ENCODE measurements at regions not wholly inside any gene's neighbourhood (a gene's known extent, or its start where the extent isn't known, plus 50 kb on each side); places are given as distances from the start of the nearest gene placed in this dataset.
"Not testable (repeated sequence)": the region's sequence is repeated elsewhere in the genome, so short reads cannot be mapped to it uniquely, and the experiment has no call there.

DNA sequence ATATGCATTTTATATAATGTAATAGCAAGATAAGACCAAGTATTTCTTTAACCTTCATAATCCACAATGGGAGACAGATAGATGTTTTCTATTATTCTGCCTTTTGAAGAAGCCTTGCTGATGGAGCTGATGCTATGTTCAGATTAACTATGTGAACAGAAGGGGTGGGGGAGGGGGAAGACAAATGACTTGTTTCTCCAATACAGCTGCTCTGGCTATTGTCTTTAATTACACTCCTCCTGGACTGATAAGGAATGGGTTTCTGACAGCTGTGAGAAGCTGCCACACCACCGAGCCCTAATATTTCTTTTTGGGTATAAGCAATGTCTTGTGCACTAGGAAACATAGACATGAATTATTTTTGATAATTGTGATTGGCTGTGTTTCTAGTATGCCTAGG lies 62.0 kb downstream of the CAVIN4 start:
- Mint-ChIP-seq H3K36me3 (no peaks in the 10 kb centered on the region), H3K4me3 (no peak overlapping the region), H3K27me3 (no peaks in the 10 kb centered on the region), H3K9me3 (peaks cover 0 to 10% (median 3%) of the 10 kb centered on the region in 7 donors), H3K4me1 (no peaks in the 10 kb centered on the region), H3K27ac (no peak overlapping the region)
- no peak for ATAC-seq (ENCODE audit: low read depth in 2 of 2)
- DNase-seq = no peak
- no peak overlapping the region for H3K27ac ChIP-seq (ENCODE audit: insufficient read depth, low read length, poor library complexity, severe bottlenecking)
- H3K9me3 ChIP-seq (ENCODE audit: control insufficient read depth in 2 of 2, low read length in 2 of 2) = no peaks in the 10 kb centered on the region
- H3K27me3 ChIP-seq (ENCODE audit: control insufficient read depth, insufficient read depth, low read length) = peaks cover 3% of the 10 kb centered on the region
- H3K36me3 ChIP-seq (ENCODE audit: control insufficient read depth, insufficient read depth, low read length) = no peaks in the 10 kb centered on the region
- H3K4me1 ChIP-seq (ENCODE audit: control insufficient read depth, insufficient read depth, low read length, poor library complexity, severe bottlenecking) = no peaks in the 10 kb centered on the region
- H3K4me3 ChIP-seq (ENCODE audit: low read depth, low read length) = no peak overlapping the region

- Histone ChIP-seq H3K36me3 (ENCODE audit: control insufficient read depth, insufficient read depth, low read length) (no peaks in the 10 kb centered on the region), H3K27me3 (ENCODE audit: control insufficient read depth, insufficient read depth, low read length) (peaks cover 3% of the 10 kb centered on the region), H3K9me3 (ENCODE audit: control insufficient read depth in 2 of 2, low read length in 2 of 2) (no peaks in the 10 kb centered on the region), H3K27ac (ENCODE audit: insufficient read depth, low read length, poor library complexity, severe bottlenecking) (no peak overlapping the region), H3K4me3 (ENCODE audit: low read depth, low read length) (no peak overlapping the region), H3K4me1 (ENCODE audit: control insufficient read depth, insufficient read depth, low read length, poor library complexity, severe bottlenecking) (no peaks in the 10 kb centered on the region)
- no peak overlapping the region for H3K27ac Mint-ChIP-seq
- no peak overlapping the region for H3K4me3 Mint-ChIP-seq
- ATAC-seq (ENCODE audit: low read depth in 2 of 2) (no peak), DNase-seq (no peak)
- H3K9me3 Mint-ChIP-seq = peaks cover 0 to 10% (median 5%) of the 10 kb centered on the region in 7 donors
- H3K27me3 Mint-ChIP-seq = peaks cover 4% of the 10 kb centered on the region
- H3K4me1 Mint-ChIP-seq = no peaks in the 10 kb centered on the region
- H3K36me3 Mint-ChIP-seq = no peaks in the 10 kb centered on the region
Measured at GRCh38 chr9:100640447-100641050, 62.7 kb downstream of the CAVIN4 start.

- ATAC-seq (ENCODE audit: low read depth in 2 of 2) = no peak
- no peak overlapping the region for H3K27ac Mint-ChIP-seq
- Histone ChIP-seq H3K4me1 (ENCODE audit: control insufficient read depth, insufficient read depth, low read length, poor library complexity, severe bottlenecking) (no peaks in the 10 kb centered on the region), H3K4me3 (ENCODE audit: low read depth, low read length) (no peak overlapping the region), H3K27me3 (ENCODE audit: control insufficient read depth, insufficient read depth, low read length) (peaks cover 3% of the 10 kb centered on the region), H3K27ac (ENCODE audit: insufficient read depth, low read length, poor library complexity, severe bottlenecking) (no peak overlapping the region), H3K36me3 (ENCODE audit: control insufficient read depth, insufficient read depth, low read length) (no peaks in the 10 kb centered on the region), H3K9me3 (ENCODE audit: control insufficient read depth in 2 of 2, low read length in 2 of 2) (no peaks in the 10 kb centered on the region)
- H3K9me3 Mint-ChIP-seq = peaks cover 0 to 8% (median 5%) of the 10 kb centered on the region in 7 donors
- H3K4me3 Mint-ChIP-seq = no peak overlapping the region
- no peaks in the 10 kb centered on the region for H3K4me1 Mint-ChIP-seq
- DNase-seq = no peak
- peaks cover 4% of the 10 kb centered on the region for H3K27me3 Mint-ChIP-seq
- no peaks in the 10 kb centered on the region for H3K36me3 Mint-ChIP-seq
Measured at GRCh38 chr9:100641166-100641565, 63.3 kb downstream of the CAVIN4 start.

GRCh38 chr9:100652850-100653249 lies 75.0 kb downstream of the CAVIN4 start:
- Histone ChIP-seq H3K36me3 (ENCODE audit: control insufficient read depth, insufficient read depth, low read length) (no peaks in the 10 kb centered on the region), H3K27me3 (ENCODE audit: control insufficient read depth, insufficient read depth, low read length) (no peaks in the 10 kb centered on the region), H3K9me3 (ENCODE audit: control insufficient read depth in 2 of 2, low read length in 2 of 2) (peaks cover 0 to 6% of the 10 kb centered on the region in 2 experiments), H3K4me1 (ENCODE audit: control insufficient read depth, insufficient read depth, low read length, poor library complexity, severe bottlenecking) (no peaks in the 10 kb centered on the region), H3K4me3 (ENCODE audit: low read depth, low read length) (no peak overlapping the region), H3K27ac (ENCODE audit: insufficient read depth, low read length, poor library complexity, severe bottlenecking) (no peak overlapping the region)
- ATAC-seq (ENCODE audit: low read depth in 2 of 2) (no peak), DNase-seq (no peak)
- Mint-ChIP-seq H3K4me3 (no peak overlapping the region), H3K27ac (no peak overlapping the region), H3K36me3 (no peaks in the 10 kb centered on the region), H3K27me3 (no peaks in the 10 kb centered on the region), H3K4me1 (no peaks in the 10 kb centered on the region), H3K9me3 (peaks cover 0 to 22% (median 5%) of the 10 kb centered on the region in 7 donors)

GRCh38 chr9:100653643-100654334 lies 75.9 kb downstream of the CAVIN4 start:
- Histone ChIP-seq H3K4me3 (ENCODE audit: low read depth, low read length) (no peak overlapping the region), H3K4me1 (ENCODE audit: control insufficient read depth, insufficient read depth, low read length, poor library complexity, severe bottlenecking) (no peaks in the 10 kb centered on the region), H3K36me3 (ENCODE audit: control insufficient read depth, insufficient read depth, low read length) (no peaks in the 10 kb centered on the region), H3K27me3 (ENCODE audit: control insufficient read depth, insufficient read depth, low read length) (no peaks in the 10 kb centered on the region), H3K9me3 (ENCODE audit: control insufficient read depth in 2 of 2, low read length in 2 of 2) (peaks cover 0 to 6% of the 10 kb centered on the region in 2 experiments), H3K27ac (ENCODE audit: insufficient read depth, low read length, poor library complexity, severe bottlenecking) (no peak overlapping the region)
- H3K4me1 Mint-ChIP-seq = no peaks in the 10 kb centered on the region
- ATAC-seq (ENCODE audit: low read depth in 2 of 2) (no peak), DNase-seq (no peak)
- H3K9me3 Mint-ChIP-seq = peaks cover 2 to 22% (median 5%) of the 10 kb centered on the region in 7 donors
- no peaks in the 10 kb centered on the region for H3K36me3 Mint-ChIP-seq
- H3K27me3 Mint-ChIP-seq = no peaks in the 10 kb centered on the region
- H3K4me3 Mint-ChIP-seq = no peak overlapping the region
- no peak overlapping the region for H3K27ac Mint-ChIP-seq

DNA sequence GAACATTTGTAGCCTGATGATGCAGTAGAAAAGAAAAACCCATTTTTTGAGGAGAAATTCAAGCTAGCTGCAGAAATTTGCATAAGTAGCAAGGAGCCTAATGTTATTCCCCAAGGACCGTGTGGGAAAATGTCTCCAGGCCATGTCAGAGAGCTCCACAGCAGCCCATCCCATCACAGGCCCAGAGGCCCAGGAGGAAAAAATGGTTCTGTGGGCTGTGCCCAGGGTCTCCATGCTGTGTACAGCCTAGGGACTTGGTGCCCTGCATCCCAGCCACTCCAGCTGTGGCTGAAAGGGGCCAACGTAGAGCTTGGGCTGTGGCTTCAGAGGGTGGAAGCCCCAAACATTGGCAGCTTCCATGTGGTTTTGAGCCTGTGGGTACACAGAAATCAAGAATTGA lies 79.0 kb downstream of the CAVIN4 start:
- not testable (repeated sequence) for H3K27ac Mint-ChIP-seq; H3K27me3 Mint-ChIP-seq; H3K27me3 ChIP-seq (ENCODE audit: control insufficient read depth, insufficient read depth, low read length); H3K4me3 ChIP-seq (ENCODE audit: low read depth, low read length); H3K9me3 ChIP-seq (ENCODE audit: control insufficient read depth in 2 of 2, low read length in 2 of 2); DNase-seq; H3K36me3 Mint-ChIP-seq; H3K27ac ChIP-seq (ENCODE audit: insufficient read depth, low read length, poor library complexity, severe bottlenecking); H3K4me1 ChIP-seq (ENCODE audit: control insufficient read depth, insufficient read depth, low read length, poor library complexity, severe bottlenecking); H3K4me1 Mint-ChIP-seq; H3K4me3 Mint-ChIP-seq; ATAC-seq (ENCODE audit: low read depth in 2 of 2); H3K36me3 ChIP-seq (ENCODE audit: control insufficient read depth, insufficient read depth, low read length)
- H3K9me3 Mint-ChIP-seq = peaks cover 0 to 22% (median 2%) of the 10 kb centered on the region in 7 donors

DNA sequence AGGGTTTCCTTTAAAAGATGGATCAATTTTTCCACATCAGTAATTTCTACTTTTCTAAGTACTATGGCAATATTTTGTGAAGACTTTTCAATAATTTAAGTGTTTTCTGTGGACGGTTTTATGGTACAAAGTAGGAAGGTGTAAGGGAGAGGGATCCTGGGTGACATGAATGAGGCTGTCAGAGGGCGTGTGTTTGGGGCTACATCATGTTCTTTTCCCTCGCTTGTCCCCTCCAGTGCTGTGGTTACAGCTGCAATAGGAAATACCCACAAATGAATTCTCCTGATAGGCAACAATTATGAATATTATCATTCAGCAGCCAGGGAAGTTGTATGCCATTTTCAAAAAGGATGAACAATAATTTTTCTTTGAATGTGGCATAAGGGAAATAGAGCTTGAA lies 83.8 kb downstream of the CAVIN4 start:
- Mint-ChIP-seq H3K27me3 (no peaks in the 10 kb centered on the region), H3K4me1 (no peaks in the 10 kb centered on the region), H3K36me3 (no peaks in the 10 kb centered on the region), H3K9me3 (peaks cover 0 to 15% (median 2%) of the 10 kb centered on the region in 7 donors), H3K27ac (no peak overlapping the region), H3K4me3 (no peak overlapping the region)
- H3K4me1 ChIP-seq (ENCODE audit: control insufficient read depth, insufficient read depth, low read length, poor library complexity, severe bottlenecking) = no peaks in the 10 kb centered on the region
- H3K4me3 ChIP-seq (ENCODE audit: low read depth, low read length) = no peak overlapping the region
- no peaks in the 10 kb centered on the region for H3K9me3 ChIP-seq (ENCODE audit: control insufficient read depth in 2 of 2, low read length in 2 of 2)
- DNase-seq (no peak), ATAC-seq (ENCODE audit: low read depth in 2 of 2) (no peak)
- no peak overlapping the region for H3K27ac ChIP-seq (ENCODE audit: insufficient read depth, low read length, poor library complexity, severe bottlenecking)
- H3K36me3 ChIP-seq (ENCODE audit: control insufficient read depth, insufficient read depth, low read length) = no peaks in the 10 kb centered on the region
- no peaks in the 10 kb centered on the region for H3K27me3 ChIP-seq (ENCODE audit: control insufficient read depth, insufficient read depth, low read length)

- no peak for DNase-seq
- H3K9me3 ChIP-seq (ENCODE audit: control insufficient read depth in 2 of 2, low read length in 2 of 2) = no peaks in the 10 kb centered on the region
- Mint-ChIP-seq H3K27me3 (no peaks in the 10 kb centered on the region), H3K4me1 (no peaks in the 10 kb centered on the region), H3K9me3 (peaks cover 0 to 14% (median 4%) of the 10 kb centered on the region in 7 donors), H3K4me3 (no peak overlapping the region), H3K36me3 (no peaks in the 10 kb centered on the region), H3K27ac (no peak overlapping the region)
- H3K4me1 ChIP-seq (ENCODE audit: control insufficient read depth, insufficient read depth, low read length, poor library complexity, severe bottlenecking) = no peaks in the 10 kb centered on the region
- no peaks in the 10 kb centered on the region for H3K27me3 ChIP-seq (ENCODE audit: control insufficient read depth, insufficient read depth, low read length)
- H3K36me3 ChIP-seq (ENCODE audit: control insufficient read depth, insufficient read depth, low read length) = no peaks in the 10 kb centered on the region
- no peak overlapping the region for H3K4me3 ChIP-seq (ENCODE audit: low read depth, low read length)
- no peak overlapping the region for H3K27ac ChIP-seq (ENCODE audit: insufficient read depth, low read length, poor library complexity, severe bottlenecking)
- ATAC-seq (ENCODE audit: low read depth in 2 of 2) = no peak
Measured at GRCh38 chr9:100662122-100662521, 84.2 kb downstream of the CAVIN4 start.
